ENCODE measurements at regions not wholly inside any gene's neighbourhood (a gene's known extent, or its start where the extent isn't known, plus 50 kb on each side); places are given as distances from the start of the nearest gene placed in this dataset.

- CTCF ChIA-PET (ENCODE audit: partially characterized antibody), result interaction anchor here (0.6 kb wide), 1 partner anchor 54 kb away, joined by 3 read pairs; no protein-coding TSS in a partner anchor
- no peak for TF ChIP-seq JUND (IDR thresholded peaks at IDR 0.05; ENCODE audit: low read length)
- no peak for TF ChIP-seq FOSL1 (IDR thresholded peaks at IDR 0.05; ENCODE audit: insufficient read depth, low read depth, low read length)
- TF ChIP-seq GTF2F1 (IDR thresholded peaks at IDR 0.05; ENCODE audit: borderline replicate concordance, low read depth, low read length), result no peak
- no peak for TF ChIP-seq YY1 (IDR thresholded peaks at IDR 0.05; ENCODE audit: low read depth, low read length)
- no peak for TF ChIP-seq TBP (IDR thresholded peaks at IDR 0.05; ENCODE audit: low read depth, low read length)
- no peak for TF ChIP-seq SP4 (IDR thresholded peaks at IDR 0.05; ENCODE audit: low read length)
- TF ChIP-seq CHD2 (IDR thresholded peaks at IDR 0.05; ENCODE audit: low read length), result no peak
- TF ChIP-seq EZH2 (IDR thresholded peaks at IDR 0.05; ENCODE audit: low read depth, low read length, severe bottlenecking), result no peak
- TF ChIP-seq RAD21 (IDR thresholded peaks at IDR 0.05 in 1 of 2, conservative IDR thresholded peaks at IDR 0.05 in 1 of 2; ENCODE audit: low read depth in 2 of 2, low read length in 2 of 2), result no peak
- no peak for TF ChIP-seq POLR2AphosphoS5 (IDR thresholded peaks at IDR 0.05; ENCODE audit: low read depth, low read length)
- TF ChIP-seq TAF7 (optimal IDR thresholded peaks at IDR 0.05; ENCODE audit: borderline replicate concordance, low read depth, low read length), result no peak
- TF ChIP-seq CTCF (IDR thresholded peaks at IDR 0.05; ENCODE audit: control extremely low read depth in 1 of 3, insufficient read depth in 1 of 3, low read depth in 1 of 3, low read length in 3 of 3), result no peak
Observed at GRCh38 chr7:81161451-81162075, 242.7 kb upstream of the SEMA3C start.

More at GRCh38 chr7:81161451-81162075, 242.7 kb upstream of the SEMA3C start:
- Histone ChIP-seq H3K18ac (ENCODE audit: extremely low read depth, low read length) (no peak overlapping the region), H3K27ac (ENCODE audit: low read depth, low read length) (no peak overlapping the region), H4K20me1 (replicated peaks in 1 of 2; ENCODE audit: control insufficient read depth in 1 of 2, insufficient read depth in 2 of 2, low read length in 2 of 2) (no peaks in the 10 kb centered on the region), H3K14ac (ENCODE audit: insufficient read length) (no peak overlapping the region), H3K23me2 (ENCODE audit: low read depth, low read length) (no peaks in the 10 kb centered on the region), H2AK5ac (ENCODE audit: low read depth, low read length) (no peak overlapping the region), H3K4me1 (replicated peaks in 1 of 4; ENCODE audit: control insufficient read depth in 3 of 4, insufficient read depth in 4 of 4, low read length in 3 of 4) (no peaks in the 10 kb centered on the region; a peak in 2 of 7 replicates), H2BK5ac (ENCODE audit: low read depth, low read length) (no peak overlapping the region), H3K79me2 (ENCODE audit: control insufficient read depth in 1 of 2, insufficient read depth in 2 of 2, low read length in 2 of 2) (no peaks in the 10 kb centered on the region), H2AFZ (ENCODE audit: low read length) (no peak overlapping the region), H3K4ac (replicated peaks; ENCODE audit: insufficient read length, low read depth, low read length) (no peak overlapping the region), H2BK15ac (ENCODE audit: low read length) (no peak overlapping the region), H2BK12ac (ENCODE audit: low read depth, low read length) (no peak overlapping the region), H3K23ac (ENCODE audit: insufficient read length) (no peak overlapping the region), H3K27me3 (replicated peaks in 1 of 4; ENCODE audit: control insufficient read depth in 3 of 4, extremely low read depth in 1 of 4, insufficient read depth in 3 of 4, low read length in 3 of 4) (peaks cover 0 to 2% (median 0%) of the 10 kb centered on the region in 4 experiments; a peak in 1 of 7 replicates), H4K5ac (ENCODE audit: insufficient read length, low read depth, low read length) (no peak overlapping the region), H3K4me2 (ENCODE audit: insufficient read depth in 1 of 2, low read depth in 2 of 2, low read length in 2 of 2) (no peak overlapping the region), H3K4me3 (ENCODE audit: extremely low read depth in 1 of 4, insufficient read depth in 2 of 4, low read depth in 3 of 4, low read length in 4 of 4) (no peak overlapping the region), H3K79me1 (ENCODE audit: low read depth, low read length) (no peaks in the 10 kb centered on the region), H3K56ac (replicated peaks; ENCODE audit: insufficient read length, low read depth, low read length) (no peak overlapping the region), H3K9me3 (ENCODE audit: insufficient read depth in 2 of 2, low read depth in 1 of 2, low read length in 1 of 2) (no peaks in the 10 kb centered on the region), H3K36me3 (ENCODE audit: control insufficient read depth in 2 of 4, insufficient read depth in 4 of 4, low read length in 3 of 4) (no peaks in the 10 kb centered on the region), H2BK20ac (ENCODE audit: low read length) (no peak overlapping the region), H4K8ac (ENCODE audit: extremely low read depth, insufficient read depth, low read length) (no peak overlapping the region), H4K91ac (replicated peaks; ENCODE audit: insufficient read length, low read length) (no peak overlapping the region), H2BK120ac (replicated peaks; ENCODE audit: low read depth, low read length) (no peak overlapping the region), H3K9ac (replicated peaks in 1 of 4; ENCODE audit: extremely low read depth in 1 of 4, low read depth in 3 of 4, low read length in 3 of 4) (no peak overlapping the region)
- POLR2A ChIA-PET (ENCODE audit: partially characterized antibody), result no interaction called here
- DNase-seq (ENCODE audit: low read depth in 1 of 2, low spot score in 2 of 2) (no peak), FAIRE-seq (no peak)
- 92% methylated on average over 6 of the region's 6 CpGs; no CpG with 5 or more reads in 1 of the 2 experiments for WGBS, 2 experiments (ENCODE audit: extremely low coverage in 1 of 2, insufficient coverage in 1 of 2, insufficient read length in 1 of 2, insufficient replicate concordance in 2 of 2, low coverage in 1 of 2, low lambda C conversion rate in 2 of 2, missing lambda C conversion rate in 1 of 2)
